ENCODE measurements at regions not wholly inside any gene's neighbourhood (a gene's known extent, or its start where the extent isn't known, plus 50 kb on each side); places are given as distances from the start of the nearest gene placed in this dataset.
A peak's percentile ranks its signal among the peaks of the same experiment; 100 is the strongest.

GRCh38 chr13:74027161-74027779 is 106.9 kb downstream of the KLF12 start:
- no peaks in the 10 kb centered on the region for H3K36me3 ChIP-seq (ENCODE audit: control insufficient read depth, insufficient read depth, low read length)
- BruUV-seq (replicated peaks), result no TSS peak
- CTCF ChIA-PET, result no interaction called here
- H3K9me3 ChIP-seq, result no peaks in the 10 kb centered on the region
- no peak for DNase-seq
- intact Hi-C loops (cut with micrococcal nuclease; ENCODE audit: unreplicated experiment), result loop anchor here (10.0 kb wide), 2 partner anchors 272 to 1228 kb away; no protein-coding TSS in a partner anchor
- POLR2A ChIA-PET, result no interaction called here
- no peaks in the 10 kb centered on the region for H3K27me3 ChIP-seq (replicated peaks; ENCODE audit: control insufficient read depth, insufficient read depth, low read length)
- Mint-ChIP-seq H3K36me3 (ENCODE audit: insufficient read depth, unreplicated experiment) (peaks cover 7% of the 10 kb centered on the region), H3K4me3 (ENCODE audit: unreplicated experiment) (no peak overlapping the region), H3K9me3 (ENCODE audit: unreplicated experiment) (no peaks in the 10 kb centered on the region), H3K4me1 (ENCODE audit: low read depth, unreplicated experiment) (peaks cover 67% of the 10 kb centered on the region), H3K27me3 (ENCODE audit: insufficient read depth, unreplicated experiment) (no peaks in the 10 kb centered on the region), H3K27ac (ENCODE audit: unreplicated experiment) (peak overlapping the region; percentile 75)
- no peak for TF ChIP-seq CTCF (IDR thresholded peaks at IDR 0.05; ENCODE audit: insufficient read depth in 1 of 2, low read depth in 1 of 2, low read length in 1 of 2, severe bottlenecking in 1 of 2, unreplicated experiment in 1 of 2)
- peaks cover 74% of the 10 kb centered on the region for H3K4me1 ChIP-seq
- no peak overlapping the region for H3K4me3 ChIP-seq (ENCODE audit: low read depth, low read length)

GRCh38 chr13:74026753-74027152 is 107.5 kb downstream of the KLF12 start:
- H3K4me1 Mint-ChIP-seq (ENCODE audit: low read depth, unreplicated experiment), result peaks cover 72% of the 10 kb centered on the region
- no TSS peak for BruUV-seq (replicated peaks)
- H3K4me3 Mint-ChIP-seq (ENCODE audit: unreplicated experiment), result no peak overlapping the region
- peaks cover 4% of the 10 kb centered on the region for H3K9me3 Mint-ChIP-seq (ENCODE audit: unreplicated experiment)
- no peaks in the 10 kb centered on the region for H3K27me3 ChIP-seq (replicated peaks; ENCODE audit: control insufficient read depth, insufficient read depth, low read length)
- CTCF ChIA-PET, result no interaction called here
- peak overlapping the region; percentile 75 for H3K27ac Mint-ChIP-seq (ENCODE audit: unreplicated experiment)
- H3K36me3 Mint-ChIP-seq (ENCODE audit: insufficient read depth, unreplicated experiment), result peaks cover 7% of the 10 kb centered on the region
- H3K36me3 ChIP-seq (ENCODE audit: control insufficient read depth, insufficient read depth, low read length), result no peaks in the 10 kb centered on the region
- no peak for TF ChIP-seq CTCF (IDR thresholded peaks at IDR 0.05; ENCODE audit: insufficient read depth in 1 of 2, low read depth in 1 of 2, low read length in 1 of 2, severe bottlenecking in 1 of 2, unreplicated experiment in 1 of 2)
- POLR2A ChIA-PET, result no interaction called here
- H3K4me1 ChIP-seq, result peaks cover 80% of the 10 kb centered on the region
- no peaks in the 10 kb centered on the region for H3K9me3 ChIP-seq
- DNase-seq, result no peak
- H3K4me3 ChIP-seq (ENCODE audit: low read depth, low read length), result no peak overlapping the region
- no peaks in the 10 kb centered on the region for H3K27me3 Mint-ChIP-seq (ENCODE audit: insufficient read depth, unreplicated experiment)
- intact Hi-C loops (cut with micrococcal nuclease; ENCODE audit: unreplicated experiment), result loop anchor here (10.0 kb wide), 2 partner anchors 272 to 1228 kb away; no protein-coding TSS in a partner anchor

- H3K4me1 Mint-ChIP-seq (ENCODE audit: low read depth, unreplicated experiment), result peaks cover 82% of the 10 kb centered on the region
- Histone ChIP-seq H3K4me1 (peaks cover 87% of the 10 kb centered on the region), H3K9me3 (no peaks in the 10 kb centered on the region), H3K36me3 (ENCODE audit: control insufficient read depth, insufficient read depth, low read length) (no peaks in the 10 kb centered on the region), H3K27me3 (replicated peaks; ENCODE audit: control insufficient read depth, insufficient read depth, low read length) (no peaks in the 10 kb centered on the region), H3K4me3 (ENCODE audit: low read depth, low read length) (no peak overlapping the region)
- TF ChIP-seq CTCF (IDR thresholded peaks at IDR 0.05; ENCODE audit: insufficient read depth in 1 of 2, low read depth in 1 of 2, low read length in 1 of 2, severe bottlenecking in 1 of 2, unreplicated experiment in 1 of 2), result no peak
- no TSS peak for BruUV-seq (replicated peaks)
- H3K9me3 Mint-ChIP-seq (ENCODE audit: unreplicated experiment), result peaks cover 10% of the 10 kb centered on the region
- no peaks in the 10 kb centered on the region for H3K27me3 Mint-ChIP-seq (ENCODE audit: insufficient read depth, unreplicated experiment)
- intact Hi-C loops (cut with micrococcal nuclease; ENCODE audit: unreplicated experiment), result loop anchor here (1.0 to 10.0 kb wide), 4 partner anchors 11 to 1229 kb away; no protein-coding TSS in a partner anchor
- DNase-seq, result no peak
- H3K36me3 Mint-ChIP-seq (ENCODE audit: insufficient read depth, unreplicated experiment), result peaks cover 7% of the 10 kb centered on the region
- POLR2A ChIA-PET, result interaction anchor here (0.7 to 1.0 kb wide), 2 partner anchors 110 to 1615 kb away, joined by 3 read pairs; partner anchors contain the start of gene KLF12
- H3K27ac Mint-ChIP-seq (ENCODE audit: unreplicated experiment), result peak overlapping the region; percentile 65
- CTCF ChIA-PET, result interaction anchor here (0.9 to 2.4 kb wide), 4 partner anchors 15 to 262 kb away, joined by 4 to 30 read pairs (median 4); no protein-coding TSS in a partner anchor
- H3K4me3 Mint-ChIP-seq (ENCODE audit: unreplicated experiment), result peak overlapping the region; percentile 63
Observed at GRCh38 chr13:74025369-74025768, 108.8 kb downstream of the KLF12 start.

Measured in Caco-2 (cell line).